ENCODE measurements at regions not wholly inside any gene's neighbourhood (a gene's known extent, or its start where the extent isn't known, plus 50 kb on each side); places are given as distances from the start of the nearest gene placed in this dataset.

DNA sequence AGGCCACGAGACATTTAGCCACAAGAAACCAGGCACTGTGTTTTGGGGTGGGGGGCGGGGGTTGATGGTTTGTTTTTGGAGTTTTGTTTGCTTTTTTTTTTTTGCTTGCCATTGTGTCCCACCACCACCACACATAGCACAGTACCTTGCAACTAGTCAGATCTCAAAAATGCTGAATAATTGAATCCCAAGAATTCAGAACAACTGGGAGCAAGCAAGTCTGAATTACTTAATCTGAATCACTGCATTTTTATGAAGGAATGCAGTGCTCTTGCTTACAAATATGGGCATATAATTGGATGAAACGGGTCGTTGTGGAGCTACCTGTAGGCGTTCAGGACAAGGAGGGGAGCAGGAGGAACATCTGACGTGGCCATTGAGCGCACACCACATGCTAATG lies 151.5 kb upstream of the CDYL start:
- no peak for TF ChIP-seq POLR2A (IDR thresholded peaks at IDR 0.05; ENCODE audit: extremely low read depth, insufficient read length)
- TF ChIP-seq CTCF (IDR thresholded peaks at IDR 0.05; ENCODE audit: low read depth, low read length): no peak
- TF ChIP-seq, protein P1, sequence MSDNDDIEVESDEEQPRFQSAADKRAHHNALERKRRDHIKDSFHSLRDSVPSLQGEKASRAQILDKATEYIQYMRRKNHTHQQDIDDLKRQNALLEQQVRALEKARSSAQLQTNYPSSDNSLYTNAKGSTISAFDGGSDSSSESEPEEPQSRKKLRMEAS (IDR thresholded peaks at IDR 0.05; ENCODE audit: low read depth, low read length): no peak
